Progenitor cell of endocrine pancreas (in vitro differentiated cells): ENCODE measurements at regions not wholly inside any gene's neighbourhood (a gene's known extent, or its start where the extent isn't known, plus 50 kb on each side); places are given as distances from the start of the nearest gene placed in this dataset.

Source experiments
- DNase-seq: peaks from one replicate; pipeline ENCODE4 v3.0.0; 2021; ENCODE audit warnings: low spot score; ENCODE audit not compliant: unreplicated experiment
- H3K27ac Mint-ChIP-seq: 2 replicates; pipeline ENCODE4 v1.8.0; 2021; ENCODE audit warnings: mild to moderate bottlenecking, moderate library complexity, mixed read lengths
- H3K27me3 Mint-ChIP-seq: 2 replicates; pipeline ENCODE4 v1.8.0; 2021; ENCODE audit warnings: mixed read lengths
- H3K36me3 Mint-ChIP-seq: 2 replicates; pipeline ENCODE4 v1.8.0; 2022; ENCODE audit warnings: mixed read lengths; ENCODE audit not compliant: insufficient read depth
- H3K4me1 Mint-ChIP-seq: 2 replicates; pipeline ENCODE4 v1.8.0; 2021; ENCODE audit warnings: low read depth, mixed read lengths
- H3K4me3 Mint-ChIP-seq: 2 replicates; pipeline ENCODE4 v1.8.0; 2021; ENCODE audit warnings: low read depth, mild to moderate bottlenecking, moderate library complexity, mixed read lengths
- H3K9me3 Mint-ChIP-seq: 2 replicates; pipeline ENCODE4 v1.8.0; 2021; ENCODE audit warnings: low read depth, mixed read lengths
- CTCF ChIP-seq: fragments of 200-600 bp; sonication (generic); IDR thresholded peaks from one replicate; pipeline ENCODE4 v1.5.0; 2021; ENCODE audit warnings: antibody characterized with exemption, mild to moderate bottlenecking; ENCODE audit not compliant: unreplicated experiment

GRCh38 chr11:95684170-95684569 is 105.4 kb downstream of the FAM76B start:
- TF ChIP-seq CTCF, result no peak
- no peaks in the 10 kb centered on the region for H3K27me3 Mint-ChIP-seq
- no peaks in the 10 kb centered on the region for H3K9me3 Mint-ChIP-seq
- H3K4me3 Mint-ChIP-seq, result no peak overlapping the region
- H3K27ac Mint-ChIP-seq, result no peak overlapping the region
- no peaks in the 10 kb centered on the region for H3K36me3 Mint-ChIP-seq
- DNase-seq, result no peak
- peaks cover 5% of the 10 kb centered on the region for H3K4me1 Mint-ChIP-seq

- Mint-ChIP-seq H3K4me3 (no peak overlapping the region), H3K4me1 (peaks cover 5% of the 10 kb centered on the region), H3K36me3 (no peaks in the 10 kb centered on the region), H3K27ac (no peak overlapping the region), H3K9me3 (no peaks in the 10 kb centered on the region), H3K27me3 (no peaks in the 10 kb centered on the region)
- no peak for DNase-seq
- no peak for TF ChIP-seq CTCF
Measured at GRCh38 chr11:95682552-95682951, 107.0 kb downstream of the FAM76B start.

- no peak for DNase-seq
Measured at GRCh38 chr11:95680169-95680929, 109.2 kb downstream of the FAM76B start.

GRCh38 chr11:95678988-95679387 is 110.6 kb downstream of the FAM76B start:
- H3K27me3 Mint-ChIP-seq, result no peaks in the 10 kb centered on the region
- no peak overlapping the region for H3K27ac Mint-ChIP-seq
- no peaks in the 10 kb centered on the region for H3K9me3 Mint-ChIP-seq
- peaks cover 5% of the 10 kb centered on the region for H3K4me1 Mint-ChIP-seq
- no peak for TF ChIP-seq CTCF
- DNase-seq, result no peak
- no peak overlapping the region for H3K4me3 Mint-ChIP-seq
- no peaks in the 10 kb centered on the region for H3K36me3 Mint-ChIP-seq

More at GRCh38 chr11:95680169-95680929, 109.2 kb downstream of the FAM76B start:
- H3K4me1 Mint-ChIP-seq, result peaks cover 5% of the 10 kb centered on the region
- no peaks in the 10 kb centered on the region for H3K36me3 Mint-ChIP-seq
- TF ChIP-seq CTCF, result no peak
- H3K27ac Mint-ChIP-seq, result no peak overlapping the region
- H3K27me3 Mint-ChIP-seq, result no peaks in the 10 kb centered on the region
- no peaks in the 10 kb centered on the region for H3K9me3 Mint-ChIP-seq
- H3K4me3 Mint-ChIP-seq, result no peak overlapping the region

- no peaks in the 10 kb centered on the region for H3K9me3 Mint-ChIP-seq
- H3K4me3 Mint-ChIP-seq, result no peak overlapping the region
- DNase-seq, result no peak
- no peak for TF ChIP-seq CTCF
- peaks cover 5% of the 10 kb centered on the region for H3K4me1 Mint-ChIP-seq
- H3K36me3 Mint-ChIP-seq, result no peaks in the 10 kb centered on the region
- H3K27ac Mint-ChIP-seq, result no peak overlapping the region
- H3K27me3 Mint-ChIP-seq, result no peaks in the 10 kb centered on the region
Measured at GRCh38 chr11:95676308-95676707, 113.3 kb downstream of the FAM76B start.
